SK-N-SH (cell line): ENCODE measurements at regions not wholly inside any gene's neighbourhood (a gene's known extent, or its start where the extent isn't known, plus 50 kb on each side); places are given as distances from the start of the nearest gene placed in this dataset.

Source experiments
- IRF3 ChIP-seq: fragments of 150-350 bp; IDR thresholded peaks from 2 replicates; pipeline ENCODE4 v1.6.1; 2016; ENCODE audit warnings: mild to moderate bottlenecking, low read depth, low read length
- JUND ChIP-seq: IDR thresholded peaks from 2 replicates; pipeline ENCODE4 v1.4.0; 2012
- MXI1 ChIP-seq: IDR thresholded peaks from 2 replicates; pipeline ENCODE4 v1.6.1; 2012; ENCODE audit warnings: mild to moderate bottlenecking, low read depth, low read length, improper control_type of control experiment
- POLR2AphosphoS5 ChIP-seq: IDR thresholded peaks from 2 replicates; pipeline ENCODE4 v1.6.1; 2012; ENCODE audit warnings: low read depth, low read length
- TAF1 ChIP-seq: IDR thresholded peaks from 2 replicates; pipeline ENCODE4 v1.6.1; 2012; ENCODE audit warnings: low read depth, mild to moderate bottlenecking, low read length, moderate library complexity, borderline replicate concordance

- TF ChIP-seq MXI1, result no peak
- TF ChIP-seq JUND, result no peak
- TF ChIP-seq IRF3, result no peak
- TF ChIP-seq POLR2AphosphoS5, result no peak
- TF ChIP-seq TAF1, result no peak
Observed at GRCh38 chr1:203425663-203425975, 50.0 kb upstream of the PRELP start.
